RWPE1 (cell line): ENCODE measurements at regions not wholly inside any gene's neighbourhood (a gene's known extent, or its start where the extent isn't known, plus 50 kb on each side); places are given as distances from the start of the nearest gene placed in this dataset.

Source experiments
- CTCF ChIA-PET: fragments of 350-600 bp; sonication (Branson Sonifier 250); formaldehyde crosslinking; extraction: SDS; loops from one replicate; lab custom pipeline; 2021; lab: Yijun Ruan, JAX
- POLR2A ChIA-PET: fragments of 400-600 bp; formaldehyde crosslinking; extraction: SDS; loops from one replicate; lab custom pipeline; 2020; ENCODE audit warnings: antibody characterized with exemption; ENCODE audit not compliant: low non-redundant PET; lab: Yijun Ruan, JAX
- DNase-seq: peaks from one replicate; pipeline ENCODE4 v3.0.0; 2012; ENCODE audit warnings: low spot score
- H3K27ac ChIP-seq: fragments of 450-650 bp; 2 replicates; pipeline ENCODE4 v1.5.1; 2017
- TF ChIP-seq, protein P1 (sequence below): fragments of 450-650 bp; conservative IDR thresholded peaks from 2 replicates; pipeline ENCODE4 v1.5.1; 2017; ENCODE audit warnings: low read depth, mild to moderate bottlenecking

DNA sequence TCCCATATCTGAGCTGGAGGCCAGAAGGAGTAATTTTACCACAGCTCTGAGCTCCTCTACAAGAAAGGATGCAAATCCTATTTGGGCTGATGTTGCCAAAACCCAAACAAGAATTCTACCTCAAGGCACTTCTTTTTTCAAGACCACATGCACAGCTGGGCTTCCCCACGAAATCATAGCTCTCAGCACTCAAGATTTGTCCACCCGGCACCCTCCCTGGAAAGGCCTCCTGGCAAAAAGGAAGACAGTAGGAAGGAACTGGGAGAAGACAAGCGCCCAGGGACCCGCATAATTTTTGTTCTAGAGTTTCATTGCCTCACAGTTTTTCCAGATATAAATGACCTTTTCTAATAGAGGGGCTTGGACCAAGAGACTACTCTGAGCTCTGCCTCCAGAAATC is 90.5 kb downstream of the BANF2 start:
- POLR2A ChIA-PET, result no interaction called here
- no peak overlapping the region for H3K27ac ChIP-seq
- DNase-seq, result no peak
- CTCF ChIA-PET, result interaction anchor here (0.7 kb wide), 1 partner anchor 11 kb away, joined by 4 read pairs; no protein-coding TSS in a partner anchor
- TF ChIP-seq, protein P1, sequence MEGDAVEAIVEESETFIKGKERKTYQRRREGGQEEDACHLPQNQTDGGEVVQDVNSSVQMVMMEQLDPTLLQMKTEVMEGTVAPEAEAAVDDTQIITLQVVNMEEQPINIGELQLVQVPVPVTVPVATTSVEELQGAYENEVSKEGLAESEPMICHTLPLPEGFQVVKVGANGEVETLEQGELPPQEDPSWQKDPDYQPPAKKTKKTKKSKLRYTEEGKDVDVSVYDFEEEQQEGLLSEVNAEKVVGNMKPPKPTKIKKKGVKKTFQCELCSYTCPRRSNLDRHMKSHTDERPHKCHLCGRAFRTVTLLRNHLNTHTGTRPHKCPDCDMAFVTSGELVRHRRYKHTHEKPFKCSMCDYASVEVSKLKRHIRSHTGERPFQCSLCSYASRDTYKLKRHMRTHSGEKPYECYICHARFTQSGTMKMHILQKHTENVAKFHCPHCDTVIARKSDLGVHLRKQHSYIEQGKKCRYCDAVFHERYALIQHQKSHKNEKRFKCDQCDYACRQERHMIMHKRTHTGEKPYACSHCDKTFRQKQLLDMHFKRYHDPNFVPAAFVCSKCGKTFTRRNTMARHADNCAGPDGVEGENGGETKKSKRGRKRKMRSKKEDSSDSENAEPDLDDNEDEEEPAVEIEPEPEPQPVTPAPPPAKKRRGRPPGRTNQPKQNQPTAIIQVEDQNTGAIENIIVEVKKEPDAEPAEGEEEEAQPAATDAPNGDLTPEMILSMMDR, result no peak

DNA sequence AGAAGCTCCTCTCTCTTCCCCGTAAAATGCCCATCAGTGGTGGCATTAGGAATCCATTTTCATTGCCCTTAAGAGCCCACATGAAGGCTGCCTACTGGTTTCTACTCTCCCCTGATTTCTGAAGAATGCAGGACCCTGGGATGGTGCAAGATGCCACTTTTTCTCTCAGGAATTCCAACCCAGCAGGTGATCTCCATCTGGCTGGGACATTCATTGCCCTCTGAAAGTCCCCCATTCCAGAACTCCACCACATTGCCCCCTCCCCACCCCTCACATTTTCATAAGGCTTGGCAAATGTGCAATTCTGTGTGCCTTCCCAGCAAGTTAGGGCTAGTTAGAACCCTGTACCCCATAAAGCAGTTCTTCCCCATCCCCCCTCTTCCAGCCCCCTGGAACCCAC is 88.0 kb downstream of the BANF2 start:
- no peak for DNase-seq
- ChIA-PET CTCF (no interaction called here), POLR2A (no interaction called here)
- TF ChIP-seq, protein P1, result no peak
- no peak overlapping the region for H3K27ac ChIP-seq

DNA sequence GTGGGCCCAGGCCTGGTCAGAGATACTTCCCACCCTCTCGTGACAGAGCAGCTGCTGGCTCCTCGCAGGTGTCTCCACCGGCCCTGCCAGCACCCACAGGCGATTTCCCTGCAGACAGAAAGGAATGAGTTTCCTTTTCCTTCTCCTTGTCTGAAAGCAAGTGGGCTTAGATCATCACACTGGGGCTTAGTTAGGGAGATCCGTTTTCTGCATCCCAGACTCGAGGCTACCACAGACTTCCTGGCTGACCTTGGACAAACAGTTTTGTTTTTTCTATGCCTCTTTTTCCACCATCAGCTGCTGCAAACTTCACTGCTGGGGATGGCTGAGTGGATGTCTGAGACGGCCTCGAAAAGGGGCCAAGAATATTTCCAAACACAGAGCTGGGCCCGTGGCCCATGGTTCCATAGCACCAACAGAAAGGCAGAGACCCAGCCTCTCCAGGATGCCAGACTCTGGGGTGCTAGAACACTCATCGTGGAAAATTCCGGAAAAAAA is 86.5 kb downstream of the BANF2 start:
- CTCF ChIA-PET, result no interaction called here
- TF ChIP-seq, protein P1, result no peak
- no peak for DNase-seq
- H3K27ac ChIP-seq, result no peak overlapping the region
- POLR2A ChIA-PET, result no interaction called here
